MCF 10A (cell line): ENCODE measurements at regions not wholly inside any gene's neighbourhood (a gene's known extent, or its start where the extent isn't known, plus 50 kb on each side); places are given as distances from the start of the nearest gene placed in this dataset.
"Not testable (repeated sequence)": the region's sequence is repeated elsewhere in the genome, so short reads cannot be mapped to it uniquely, and the experiment has no call there.

Source experiments
- BruUV-seq: library from RNA; stranded (reverse); fragments of 400-500 nt; replicated peaks from 2 replicates; lab custom pipeline; 2021; lab: Mats Ljungman, UMichigan
- CTCF ChIA-PET: fragments of 300-600 bp; sonication (Branson Sonifier 250); formaldehyde crosslinking; extraction: SDS; loops from one replicate; lab custom pipeline; 2021; ENCODE audit warnings: antibody characterized with exemption, inconsistent platforms; lab: Yijun Ruan, JAX
- POLR2A ChIA-PET: fragments of 300-600, 350-650 bp; sonication (Branson Sonifier 250); formaldehyde crosslinking; extraction: SDS; loops from one replicate; lab custom pipeline; 2020; ENCODE audit warnings: antibody characterized with exemption, inconsistent platforms; lab: Yijun Ruan, JAX
- DNase-seq: peaks from one replicate; pipeline ENCODE4 v3.0.0-alpha.2; 2018; ENCODE audit not compliant: unreplicated experiment
- H3K27ac Mint-ChIP-seq: one replicate; pipeline ENCODE4 v1.8.0; 2022; ENCODE audit warnings: mild to moderate bottlenecking, low read depth, mixed read lengths; ENCODE audit not compliant: unreplicated experiment
- H3K27me3 Mint-ChIP-seq: one replicate; pipeline ENCODE4 v1.8.0; 2022; ENCODE audit warnings: mixed read lengths; ENCODE audit not compliant: insufficient read depth, unreplicated experiment
- H3K36me3 Mint-ChIP-seq: one replicate; pipeline ENCODE4 v1.8.0; 2022; ENCODE audit warnings: mild to moderate bottlenecking, moderate library complexity, mixed read lengths; ENCODE audit not compliant: insufficient read depth, unreplicated experiment
- H3K4me1 Mint-ChIP-seq: one replicate; pipeline ENCODE4 v1.8.0; 2022; ENCODE audit warnings: mixed read lengths; ENCODE audit not compliant: insufficient read depth, unreplicated experiment
- H3K4me3 Mint-ChIP-seq: one replicate; pipeline ENCODE4 v1.8.0; 2022; ENCODE audit warnings: mild to moderate bottlenecking, moderate library complexity, mixed read lengths; ENCODE audit not compliant: unreplicated experiment
- H3K9me3 Mint-ChIP-seq: one replicate; pipeline ENCODE4 v1.8.0; 2022; ENCODE audit warnings: mixed read lengths; ENCODE audit not compliant: unreplicated experiment
- intact Hi-C: fragments of 100-400 bp; cut with micrococcal nuclease; formaldehyde crosslinking; loops from 2 replicates; pipeline ENCODE4 v1.14.1; 2022
- TF ChIP-seq, protein P1 (sequence below): fragments of 200-600 bp; IDR thresholded peaks from one replicate; pipeline ENCODE4 v1.8.0; 2022; ENCODE audit warnings: antibody characterized with exemption, mild to moderate bottlenecking; ENCODE audit not compliant: unreplicated experiment

DNA sequence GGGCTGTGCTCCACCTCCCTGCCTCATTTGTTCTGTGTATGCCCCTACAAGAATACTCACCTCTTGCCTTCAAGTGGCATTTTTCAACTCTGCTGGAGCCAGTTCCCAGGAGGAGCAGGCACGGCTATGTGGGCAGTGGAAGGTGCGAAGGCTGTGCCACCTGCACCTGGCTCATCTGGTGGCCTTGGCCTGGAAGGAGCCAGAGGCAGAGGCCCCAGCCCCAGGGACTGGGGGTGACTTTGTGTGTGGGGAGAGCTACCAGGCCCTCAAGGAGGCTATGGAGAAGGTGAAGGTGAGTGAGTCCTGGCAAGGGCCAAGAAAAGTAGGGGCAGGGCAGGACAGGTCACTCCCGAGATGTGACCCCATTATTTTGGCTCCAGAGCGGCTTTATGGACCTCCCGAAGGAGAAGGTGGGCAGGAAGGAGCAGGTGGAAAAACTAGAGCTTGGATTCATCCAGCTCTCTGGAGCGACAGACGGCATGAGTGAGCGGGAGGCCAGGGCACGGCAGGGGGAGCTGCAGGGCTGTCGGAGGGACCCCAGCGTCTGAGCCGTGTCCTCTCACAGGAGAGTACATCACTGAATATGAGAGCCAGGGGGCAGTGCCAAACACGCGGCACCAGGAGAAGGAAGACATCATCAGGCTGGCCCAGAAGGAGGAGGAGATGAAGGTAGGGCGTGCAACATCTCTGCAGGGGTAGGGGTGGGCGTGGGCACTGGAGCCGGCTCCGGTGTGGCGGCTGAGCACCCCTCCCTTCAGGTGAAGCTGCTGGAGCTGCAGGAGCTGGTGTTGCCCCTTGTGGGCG, 57.3 kb upstream of the UBE2Q2 start:
- Mint-ChIP-seq H3K4me3 (no peak overlapping the region), H3K9me3 (no peaks in the 10 kb centered on the region), H3K27ac (no peak overlapping the region), H3K4me1 (no peaks in the 10 kb centered on the region), H3K27me3 (peaks cover 35% of the 10 kb centered on the region), H3K36me3 (peaks cover 7% of the 10 kb centered on the region)
- POLR2A ChIA-PET, result interaction anchor here (0.5 kb wide), 1 partner anchor 19 kb away, joined by 3 read pairs; no protein-coding TSS in a partner anchor
- CTCF ChIA-PET, result interaction anchor here (0.6 kb wide), 4 partner anchors 32 to 1152 kb away, joined by 3 to 5 read pairs (median 4); no protein-coding TSS in a partner anchor
- DNase-seq, result no peak
- no TSS peak for BruUV-seq
- TF ChIP-seq, protein P1, sequence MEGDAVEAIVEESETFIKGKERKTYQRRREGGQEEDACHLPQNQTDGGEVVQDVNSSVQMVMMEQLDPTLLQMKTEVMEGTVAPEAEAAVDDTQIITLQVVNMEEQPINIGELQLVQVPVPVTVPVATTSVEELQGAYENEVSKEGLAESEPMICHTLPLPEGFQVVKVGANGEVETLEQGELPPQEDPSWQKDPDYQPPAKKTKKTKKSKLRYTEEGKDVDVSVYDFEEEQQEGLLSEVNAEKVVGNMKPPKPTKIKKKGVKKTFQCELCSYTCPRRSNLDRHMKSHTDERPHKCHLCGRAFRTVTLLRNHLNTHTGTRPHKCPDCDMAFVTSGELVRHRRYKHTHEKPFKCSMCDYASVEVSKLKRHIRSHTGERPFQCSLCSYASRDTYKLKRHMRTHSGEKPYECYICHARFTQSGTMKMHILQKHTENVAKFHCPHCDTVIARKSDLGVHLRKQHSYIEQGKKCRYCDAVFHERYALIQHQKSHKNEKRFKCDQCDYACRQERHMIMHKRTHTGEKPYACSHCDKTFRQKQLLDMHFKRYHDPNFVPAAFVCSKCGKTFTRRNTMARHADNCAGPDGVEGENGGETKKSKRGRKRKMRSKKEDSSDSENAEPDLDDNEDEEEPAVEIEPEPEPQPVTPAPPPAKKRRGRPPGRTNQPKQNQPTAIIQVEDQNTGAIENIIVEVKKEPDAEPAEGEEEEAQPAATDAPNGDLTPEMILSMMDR, result no peak
- intact Hi-C loops, result no loop called here

- POLR2A ChIA-PET, H3K27ac Mint-ChIP-seq, H3K4me3 Mint-ChIP-seq, H3K9me3 Mint-ChIP-seq, intact Hi-C loops, H3K36me3 Mint-ChIP-seq, H3K4me1 Mint-ChIP-seq, BruUV-seq, DNase-seq: not testable (repeated sequence)
- peaks cover 35% of the 10 kb centered on the region for H3K27me3 Mint-ChIP-seq
- CTCF ChIA-PET, result interaction anchor here (0.6 kb wide), 1 partner anchor 89 kb away, joined by 3 read pairs; no protein-coding TSS in a partner anchor
Measured at GRCh38 chr15:75784511-75785480, 58.5 kb upstream of the UBE2Q2 start.

DNA sequence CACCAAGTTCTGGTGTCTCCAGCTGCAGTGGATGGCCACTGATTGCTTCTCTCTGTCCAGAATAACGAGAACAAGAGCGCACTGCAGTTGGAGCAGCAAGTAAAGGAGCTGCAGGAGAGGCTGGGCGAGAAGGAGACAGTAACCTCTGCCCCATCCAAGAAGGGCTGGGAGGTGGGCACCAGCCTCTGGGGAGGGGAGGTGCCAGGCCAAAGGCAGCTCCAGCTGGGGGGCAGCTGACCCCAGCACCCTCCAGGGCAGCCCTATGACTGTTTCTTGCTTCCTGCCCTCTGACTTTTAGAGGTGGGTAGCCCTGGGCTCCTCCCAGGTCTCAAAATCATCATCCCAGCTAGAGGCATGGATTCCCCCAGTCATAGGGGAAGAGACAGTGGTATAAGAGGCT, 59.7 kb upstream of the UBE2Q2 start:
- H3K36me3 Mint-ChIP-seq, H3K4me1 Mint-ChIP-seq, DNase-seq, H3K9me3 Mint-ChIP-seq, BruUV-seq, H3K4me3 Mint-ChIP-seq, POLR2A ChIA-PET, H3K27ac Mint-ChIP-seq, intact Hi-C loops: not testable (repeated sequence)
- CTCF ChIA-PET, result interaction anchor here (1.1 kb wide), 1 partner anchor 97 kb away, joined by 4 read pairs; no protein-coding TSS in a partner anchor
- peaks cover 35% of the 10 kb centered on the region for H3K27me3 Mint-ChIP-seq

DNA sequence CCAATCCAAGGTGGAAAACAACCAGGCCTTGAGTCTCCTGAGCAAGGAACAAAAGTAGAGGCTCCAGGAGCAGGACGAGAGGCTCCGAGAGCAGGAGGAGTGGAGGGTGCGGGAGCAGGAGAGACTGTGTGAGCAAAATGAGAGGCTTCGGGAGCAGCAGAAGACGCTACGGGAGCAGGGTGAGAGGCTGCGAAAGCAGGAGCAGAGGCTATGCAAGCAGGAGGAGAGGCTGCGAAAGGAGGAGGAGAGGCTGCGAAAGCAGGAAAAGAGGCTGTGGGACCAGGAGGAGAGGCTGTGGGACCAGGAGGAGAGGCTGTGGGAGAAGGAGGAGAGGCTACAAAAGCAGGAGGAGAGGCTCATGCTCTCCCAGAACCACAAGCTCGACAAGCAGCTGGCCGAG, 60.3 kb upstream of the UBE2Q2 start:
- H3K27ac Mint-ChIP-seq, result no peak overlapping the region
- H3K27me3 Mint-ChIP-seq, result peaks cover 35% of the 10 kb centered on the region
- H3K4me1 Mint-ChIP-seq, result no peaks in the 10 kb centered on the region
- H3K36me3 Mint-ChIP-seq, result peaks cover 7% of the 10 kb centered on the region
- ChIA-PET POLR2A (no interaction called here), CTCF (interaction anchor here (0.9 to 1.1 kb wide), 2 partner anchors 20 to 97 kb away, joined by 3 to 4 read pairs; no protein-coding TSS in a partner anchor)
- H3K4me3 Mint-ChIP-seq, result no peak overlapping the region
- TF ChIP-seq, protein P1, result no peak
- H3K9me3 Mint-ChIP-seq, result no peaks in the 10 kb centered on the region
- no TSS peak for BruUV-seq
- no peak for DNase-seq
- intact Hi-C loops, result no loop called here

- BruUV-seq, intact Hi-C loops, H3K27ac Mint-ChIP-seq, POLR2A ChIA-PET, H3K4me3 Mint-ChIP-seq, CTCF ChIA-PET, DNase-seq, H3K9me3 Mint-ChIP-seq, H3K36me3 Mint-ChIP-seq: not testable (repeated sequence)
- Mint-ChIP-seq H3K27me3 (peaks cover 27% of the 10 kb centered on the region), H3K4me1 (peaks cover 13% of the 10 kb centered on the region)
Measured at GRCh38 chr15:75780995-75781394, 62.3 kb upstream of the UBE2Q2 start.
